ENCODE measurements at regions not wholly inside any gene's neighbourhood (a gene's known extent, or its start where the extent isn't known, plus 50 kb on each side); places are given as distances from the start of the nearest gene placed in this dataset.

- no peak for TF ChIP-seq CTCF (IDR thresholded peaks at IDR 0.05; ENCODE audit: extremely low read depth, missing control alignments)
- DNase-seq (ENCODE audit: low spot score): no peak
Measured at GRCh38 chr14:100387450-100387849, 64.3 kb downstream of the SLC25A47 start.

- no peak for DNase-seq (ENCODE audit: low spot score)
- TF ChIP-seq CTCF (IDR thresholded peaks at IDR 0.05; ENCODE audit: extremely low read depth, missing control alignments): no peak
Measured at GRCh38 chr14:100388103-100389054, 65.2 kb downstream of the SLC25A47 start.

- DNase-seq (ENCODE audit: low spot score): no peak
- no peak for TF ChIP-seq CTCF (IDR thresholded peaks at IDR 0.05; ENCODE audit: extremely low read depth, missing control alignments)
Measured at GRCh38 chr14:100389497-100390104, 66.5 kb downstream of the SLC25A47 start.

GRCh38 chr14:100391173-100391572, 68.0 kb downstream of the SLC25A47 start:
- no peak for DNase-seq (ENCODE audit: low spot score)
- no peak for TF ChIP-seq CTCF (IDR thresholded peaks at IDR 0.05; ENCODE audit: extremely low read depth, missing control alignments)

GRCh38 chr14:100391724-100392123, 68.6 kb downstream of the SLC25A47 start:
- DNase-seq (ENCODE audit: low spot score): no peak
- TF ChIP-seq CTCF (IDR thresholded peaks at IDR 0.05; ENCODE audit: extremely low read depth, missing control alignments): no peak

- no peak for DNase-seq (ENCODE audit: low spot score)
- no peak for TF ChIP-seq CTCF (IDR thresholded peaks at IDR 0.05; ENCODE audit: extremely low read depth, missing control alignments)
Measured at GRCh38 chr14:100392356-100392755, 69.2 kb downstream of the SLC25A47 start.

GRCh38 chr14:100393362-100393761, 70.2 kb downstream of the SLC25A47 start:
- no peak for DNase-seq (ENCODE audit: low spot score)

More at GRCh38 chr14:100393362-100393761, 70.2 kb downstream of the SLC25A47 start:
- TF ChIP-seq CTCF (IDR thresholded peaks at IDR 0.05; ENCODE audit: extremely low read depth, missing control alignments): no peak
